ENCODE measurements at regions not wholly inside any gene's neighbourhood (a gene's known extent, or its start where the extent isn't known, plus 50 kb on each side); places are given as distances from the start of the nearest gene placed in this dataset.
"Not testable (repeated sequence)": the region's sequence is repeated elsewhere in the genome, so short reads cannot be mapped to it uniquely, and the experiment has no call there.

- no peak for DNase-seq (ENCODE audit: low spot score)
These were observed 953.3 kb downstream of the METTL15 start for GRCh38 chr11:29061452-29061851.

DNA sequence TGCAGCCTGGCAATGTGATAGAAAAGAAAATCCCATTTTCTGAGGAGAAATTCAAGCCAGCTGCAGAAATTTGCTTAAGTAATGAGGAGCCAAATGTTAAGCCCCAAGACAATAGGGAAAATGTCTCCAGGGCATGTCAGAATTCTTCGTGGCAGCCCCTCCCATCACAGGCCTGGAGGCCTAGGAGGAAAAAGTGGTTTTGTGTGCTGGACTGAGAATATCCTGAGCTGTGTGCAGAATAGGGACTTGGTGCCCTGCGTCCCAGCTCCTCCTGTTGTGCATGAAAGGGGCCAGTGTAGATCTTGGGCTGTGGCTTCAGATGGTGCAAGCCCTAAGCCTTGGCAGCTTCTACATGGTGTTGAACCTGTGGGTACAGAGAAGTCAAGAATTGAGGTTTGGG is 948.3 kb downstream of the METTL15 start:
- DNase-seq (ENCODE audit: low spot score) = not testable (repeated sequence)

- DNase-seq (ENCODE audit: low spot score) = no peak
These were observed 943.7 kb downstream of the METTL15 start for GRCh38 chr11:29051935-29052334.

DNA sequence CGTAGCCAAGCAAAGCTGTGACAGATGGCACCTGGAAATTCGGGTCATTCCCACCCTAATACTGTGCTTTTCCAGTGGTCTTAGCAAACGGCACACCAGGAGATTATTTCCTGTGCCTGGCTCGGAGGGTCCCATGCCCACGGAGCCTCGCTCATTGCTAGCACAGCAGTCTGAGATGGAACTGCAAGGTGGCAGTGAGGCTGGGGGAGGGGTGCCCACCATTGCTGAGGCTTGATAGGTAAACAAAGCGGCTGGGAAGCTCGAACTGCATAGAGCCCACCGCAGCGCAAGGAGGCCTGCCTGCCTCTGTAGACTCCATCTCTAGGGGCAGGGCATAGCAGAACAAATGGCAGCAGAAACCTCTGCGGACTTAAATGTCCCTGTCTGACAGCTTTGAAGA is 942.8 kb downstream of the METTL15 start:
- DNase-seq (ENCODE audit: low spot score) = not testable (repeated sequence)

- DNase-seq (ENCODE audit: low spot score) = no peak
These were observed 932.3 kb downstream of the METTL15 start for GRCh38 chr11:29040489-29040888.

- DNase-seq (ENCODE audit: low spot score) = no peak
These were observed 924.4 kb downstream of the METTL15 start for GRCh38 chr11:29032384-29033149.

GRCh38 chr11:29029452-29029851 is 921.3 kb downstream of the METTL15 start:
- no peak for DNase-seq (ENCODE audit: low spot score)

GRCh38 chr11:29027436-29027835 is 919.2 kb downstream of the METTL15 start:
- DNase-seq (ENCODE audit: low spot score) = no peak

DNA sequence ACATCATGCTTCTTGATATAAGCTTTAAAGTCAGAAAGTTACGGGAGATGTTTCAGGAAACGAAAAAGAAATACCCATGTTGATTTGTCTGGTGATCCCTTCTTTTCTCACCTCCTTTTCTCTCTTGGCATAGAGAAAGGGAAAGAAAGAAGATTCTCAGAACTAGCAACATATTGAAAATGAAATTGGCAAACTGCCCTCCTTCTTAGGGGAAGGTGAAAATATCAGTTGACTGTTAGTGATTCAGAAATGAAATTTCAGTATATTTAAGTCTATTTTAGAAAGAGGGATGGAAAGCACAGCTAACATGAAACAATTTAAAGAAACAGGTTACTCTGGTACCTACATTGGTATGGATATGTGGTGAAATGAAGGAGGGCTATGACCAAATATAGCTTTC is 918.1 kb downstream of the METTL15 start:
- no peak for DNase-seq (ENCODE audit: low spot score)

- DNase-seq (ENCODE audit: low spot score) = no peak
These were observed 916.8 kb downstream of the METTL15 start for GRCh38 chr11:29025001-29025400.

- DNase-seq (ENCODE audit: low spot score) = no peak
These were observed 916.2 kb downstream of the METTL15 start for GRCh38 chr11:29024386-29024785.

DNA sequence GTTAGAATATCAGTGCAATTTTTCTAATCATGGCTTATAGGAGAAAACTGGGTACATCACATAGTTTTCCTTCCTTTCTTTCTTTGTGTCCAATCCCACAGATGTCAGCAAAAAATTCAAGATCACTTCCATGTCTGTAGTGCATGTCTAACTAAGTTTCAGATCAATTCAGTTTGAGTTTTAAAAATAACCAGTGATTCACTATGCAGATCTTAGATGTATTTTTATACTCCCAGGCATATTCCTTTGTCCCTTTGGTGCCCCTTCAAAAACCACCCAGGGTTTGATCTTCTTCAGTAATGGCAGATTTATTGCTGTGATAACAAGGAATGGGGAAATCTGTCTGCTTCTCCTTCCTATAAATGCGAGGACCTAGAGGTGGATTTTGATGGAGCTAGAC is 915.6 kb downstream of the METTL15 start:
- DNase-seq (ENCODE audit: low spot score) = no peak

DNA sequence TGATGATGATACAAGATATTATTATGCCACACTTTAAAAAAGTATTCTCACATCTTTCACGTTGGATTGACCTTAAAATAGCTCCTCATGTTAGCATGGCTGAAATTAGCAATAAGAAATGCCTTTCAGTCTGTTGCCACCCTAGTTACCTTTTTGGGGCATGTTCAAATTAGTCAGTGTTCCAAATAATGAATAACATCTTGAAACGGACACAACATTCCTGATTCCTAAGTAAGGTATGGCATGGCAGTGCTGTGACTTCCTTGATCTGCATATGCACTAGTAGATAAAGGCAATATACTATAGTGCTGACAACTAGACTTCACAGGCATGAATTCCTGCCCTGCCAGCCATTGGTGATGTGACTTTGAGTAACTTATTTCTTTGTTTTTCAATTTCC is 914.5 kb downstream of the METTL15 start:
- DNase-seq (ENCODE audit: low spot score) = no peak

GRCh38 chr11:29019960-29020683 is 911.9 kb downstream of the METTL15 start:
- no peak for DNase-seq (ENCODE audit: low spot score)

DNA sequence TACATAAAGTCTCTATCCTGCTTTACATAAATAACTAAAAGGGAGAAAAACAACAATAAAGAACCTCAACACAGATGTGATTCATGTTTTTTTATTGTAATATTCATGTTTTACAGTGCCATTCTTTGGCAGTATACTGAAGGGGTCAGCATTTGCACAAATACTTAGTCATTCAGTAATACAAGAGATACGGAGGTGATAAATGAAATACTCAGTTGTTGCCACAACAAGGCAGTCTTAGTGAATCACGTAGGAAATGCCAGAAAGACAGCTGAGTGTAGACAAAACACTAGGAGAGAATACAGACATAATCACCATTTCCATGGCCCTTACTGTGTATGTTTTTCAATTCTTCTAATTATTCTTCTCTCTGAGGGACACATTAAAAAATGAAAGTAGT is 910.4 kb downstream of the METTL15 start:
- no peak for DNase-seq (ENCODE audit: low spot score)

- DNase-seq (ENCODE audit: low spot score) = no peak
These were observed 909.8 kb downstream of the METTL15 start for GRCh38 chr11:29017941-29018340.

DNA sequence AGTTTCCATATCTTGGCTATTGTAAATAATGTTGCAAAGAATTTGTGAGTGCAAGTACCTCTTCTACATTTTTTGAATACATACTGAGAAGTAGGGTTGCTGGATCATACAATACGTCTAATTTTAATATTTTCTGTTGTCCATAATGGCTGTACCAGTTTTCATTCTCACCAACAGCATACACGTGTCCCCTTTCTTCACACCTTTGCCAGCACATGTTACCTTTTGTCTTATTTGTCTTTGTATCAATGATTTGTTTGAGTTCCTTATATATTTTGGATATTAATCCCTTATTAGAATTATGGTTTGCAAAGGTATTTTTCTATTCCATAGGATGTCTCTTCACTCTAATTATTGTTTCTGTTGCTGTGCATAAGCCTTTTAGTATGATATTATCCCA is 904.3 kb downstream of the METTL15 start:
- DNase-seq (ENCODE audit: low spot score) = no peak

- no peak for DNase-seq (ENCODE audit: low spot score)
These were observed 901.2 kb downstream of the METTL15 start for GRCh38 chr11:29009426-29009825.

- no peak for DNase-seq (ENCODE audit: low spot score)
These were observed 900.3 kb downstream of the METTL15 start for GRCh38 chr11:29008481-29008880.

DNA sequence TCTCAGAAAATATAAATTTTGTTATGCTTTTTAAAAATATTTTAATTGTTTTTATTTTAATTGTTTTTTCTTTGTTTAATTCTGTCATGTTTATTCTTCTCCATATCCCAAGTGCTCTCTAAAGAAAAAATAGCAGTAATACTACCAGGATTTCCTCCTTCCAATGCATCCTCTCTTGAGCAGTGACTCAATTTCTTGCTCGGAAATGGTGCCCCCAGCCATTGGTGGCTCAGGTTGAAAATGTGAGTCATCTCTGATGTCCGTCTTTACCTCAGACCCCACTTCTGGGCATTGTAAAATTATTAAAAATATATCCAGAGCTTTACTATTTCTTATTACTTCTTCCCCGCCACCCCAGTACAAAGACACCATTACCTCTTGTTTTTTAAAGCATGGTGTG is 898.5 kb downstream of the METTL15 start:
- no peak for DNase-seq (ENCODE audit: low spot score)

- DNase-seq (ENCODE audit: low spot score) = no peak
These were observed 897.3 kb downstream of the METTL15 start for GRCh38 chr11:29005401-29005980.

DNA sequence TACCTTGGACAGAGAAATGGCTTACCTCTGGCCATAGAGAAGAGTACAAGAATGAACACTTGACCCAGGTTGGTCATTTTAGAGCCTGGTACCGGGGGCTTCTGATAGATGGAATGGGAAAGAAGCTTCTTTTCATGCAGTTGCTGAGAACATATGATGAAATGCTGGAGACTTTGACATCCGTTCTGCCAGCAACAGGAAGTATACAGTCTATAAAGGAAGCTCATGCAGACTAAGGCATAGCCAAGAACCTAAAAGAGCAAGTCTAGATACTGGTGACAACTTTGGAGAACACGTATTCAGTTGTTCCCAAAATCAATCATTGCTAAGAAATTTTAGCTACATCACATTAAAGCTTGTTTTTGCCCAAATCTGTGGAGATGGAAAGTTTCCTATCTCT is 894.6 kb downstream of the METTL15 start:
- DNase-seq (ENCODE audit: low spot score) = no peak

DNA sequence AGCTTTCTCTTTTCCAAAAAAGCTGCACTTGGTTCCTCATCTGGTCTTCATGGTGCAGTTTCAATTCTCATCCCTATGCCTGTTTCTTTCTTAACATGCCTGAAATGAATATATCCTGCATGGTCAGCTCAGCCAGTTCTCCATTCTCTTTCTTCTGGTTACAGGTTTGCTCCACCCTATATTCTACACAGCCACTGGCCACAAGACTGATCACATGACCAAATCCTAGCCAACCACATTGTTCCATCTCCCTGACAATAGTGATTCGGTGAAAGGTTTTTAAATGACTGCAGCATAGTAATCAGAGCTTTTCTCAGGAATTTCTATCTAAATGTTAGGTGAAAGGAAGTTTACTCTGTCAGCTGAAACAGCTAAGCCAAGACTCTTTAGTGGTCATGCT is 891.4 kb downstream of the METTL15 start:
- no peak for DNase-seq (ENCODE audit: low spot score)

Measured in SK-N-DZ (cell line).